Urinary bladder (tissue), 3 donors: ENCODE measurements at regions not wholly inside any gene's neighbourhood (a gene's known extent, or its start where the extent isn't known, plus 50 kb on each side); places are given as distances from the start of the nearest gene placed in this dataset.

Experiments
- DNase-seq: peaks from one replicate; pipeline ENCODE4 v3.0.0-alpha.2; 2015; ENCODE audit errors: extremely low spot score
- H3K27ac ChIP-seq: one replicate; pipeline ENCODE4 v1.5.1; 2013; ENCODE audit warnings: low read depth, mild to moderate bottlenecking, moderate library complexity
- H3K36me3 ChIP-seq: one replicate; pipeline ENCODE4 v1.6.1; 2013; ENCODE audit warnings: mild to moderate bottlenecking, moderate library complexity; ENCODE audit not compliant: insufficient read depth
- H3K4me1 ChIP-seq: one replicate; pipeline ENCODE4 v1.6.1; 2013; ENCODE audit warnings: mild to moderate bottlenecking, moderate library complexity; ENCODE audit not compliant: insufficient read depth
- H3K4me3 ChIP-seq: one replicate; pipeline ENCODE4 v1.5.1; 2013; ENCODE audit warnings: low read depth, low read length
- WGBS: extraction: QIAGEN DNeasy Blood & Tissue Kit; methylation state at CpG from one replicate; pipeline ENCODE4 v1.1.7; 2013; 5-methylcytosine and 5-hydroxymethylcytosine counted together
- donor health status: healthy with polysubstance abuse.
- donor health status: healthy.

DNA sequence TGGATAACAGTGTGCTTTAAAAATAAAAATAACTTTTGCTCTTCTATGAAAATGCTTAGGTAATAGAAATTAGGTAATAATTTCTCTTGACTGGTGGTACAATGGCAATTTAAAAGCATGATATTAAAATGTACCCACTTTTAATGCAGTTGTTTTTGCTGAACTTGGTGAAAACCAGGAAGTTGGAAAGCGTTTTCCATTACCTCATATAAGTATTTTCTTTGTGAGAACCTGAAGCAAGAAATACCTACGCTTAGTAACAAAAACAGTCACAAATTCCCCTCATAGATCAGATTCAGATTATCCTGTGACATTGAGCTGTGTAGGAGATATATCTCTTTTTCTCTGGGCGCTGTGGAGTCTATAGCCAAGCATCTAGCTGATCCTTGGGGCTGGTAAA is 689.0 kb upstream of the FZD8 start:
- DNase-seq = no peak
- Histone ChIP-seq H3K36me3 (no peaks in the 10 kb centered on the region), H3K4me3 (no peak overlapping the region), H3K27ac (no peak overlapping the region), H3K4me1 (no peaks in the 10 kb centered on the region)
- 91% methylated on average over 3 of the region's 3 CpGs for WGBS

DNA sequence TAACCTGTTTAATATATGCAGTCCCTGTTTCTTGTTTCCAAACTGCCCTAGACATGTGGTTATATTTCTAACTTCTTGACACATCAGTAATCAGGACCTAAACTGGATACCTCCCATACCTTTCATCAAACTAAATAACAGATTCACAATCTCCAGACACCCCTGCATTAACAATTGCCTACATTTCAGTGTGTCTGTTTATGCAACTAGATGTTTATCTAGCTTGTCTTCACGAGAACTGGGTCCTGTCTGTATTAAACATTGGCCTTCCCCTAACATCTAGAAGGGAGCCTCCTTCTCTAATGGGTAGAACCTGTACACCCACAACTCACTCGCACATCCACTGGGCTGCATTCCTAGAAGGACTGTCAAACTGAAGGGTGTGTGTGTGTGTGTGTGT is 683.7 kb upstream of the FZD8 start:
- Histone ChIP-seq H3K4me1 (no peaks in the 10 kb centered on the region), H3K36me3 (no peaks in the 10 kb centered on the region), H3K27ac (no peak overlapping the region), H3K4me3 (no peak overlapping the region)
- WGBS = 44% methylated on average over 2 of the region's 2 CpGs
- DNase-seq = no peak

DNA sequence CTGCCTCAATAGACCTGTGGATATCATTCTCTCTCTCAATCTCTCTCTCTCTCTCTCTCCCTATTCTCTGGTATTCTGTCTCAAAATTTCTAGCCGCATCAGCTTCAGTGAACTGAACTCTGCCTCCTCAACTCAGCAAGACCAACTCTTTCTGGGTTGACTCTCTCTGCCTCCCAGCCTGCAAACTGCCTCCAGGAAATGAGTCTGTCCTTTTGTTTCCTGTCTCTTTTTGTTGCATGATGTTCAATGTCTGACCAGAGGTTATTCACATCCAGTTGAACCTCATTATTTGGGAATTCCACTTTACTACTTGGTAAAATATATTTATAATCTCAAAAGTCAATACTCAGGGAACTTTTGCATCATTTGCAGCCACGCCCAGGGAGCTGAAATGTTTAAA is 682.7 kb upstream of the FZD8 start:
- no peaks in the 10 kb centered on the region for H3K4me1 ChIP-seq
- no peak overlapping the region for H3K4me3 ChIP-seq
- no peak overlapping the region for H3K27ac ChIP-seq
- no peak for DNase-seq
- no peaks in the 10 kb centered on the region for H3K36me3 ChIP-seq
- 90% methylated on average over 2 of the region's 2 CpGs for WGBS

DNA sequence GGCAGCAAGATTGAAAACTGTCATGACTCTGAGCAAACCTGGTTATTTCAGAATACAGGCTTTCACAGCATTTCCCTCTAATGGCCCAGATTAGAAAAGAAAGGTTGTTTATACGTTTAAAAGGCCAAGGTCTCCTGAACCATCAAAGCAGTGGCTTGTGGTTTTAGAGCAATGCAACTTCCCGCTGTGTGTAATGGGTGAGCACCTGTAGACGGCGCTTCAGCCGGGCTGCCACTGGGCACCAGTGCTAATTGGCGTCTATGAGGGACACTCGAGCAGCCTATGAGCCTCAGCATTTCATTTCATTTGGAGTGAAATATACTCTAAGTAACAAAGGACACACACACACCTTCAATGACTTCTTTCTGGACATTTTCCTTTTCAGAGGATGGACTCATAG is 671.0 kb upstream of the FZD8 start:
- Histone ChIP-seq H3K36me3 (no peaks in the 10 kb centered on the region), H3K4me3 (no peak overlapping the region), H3K4me1 (no peaks in the 10 kb centered on the region), H3K27ac (no peak overlapping the region)
- no peak for DNase-seq
- WGBS = 84% methylated on average over 7 of the region's 7 CpGs

DNA sequence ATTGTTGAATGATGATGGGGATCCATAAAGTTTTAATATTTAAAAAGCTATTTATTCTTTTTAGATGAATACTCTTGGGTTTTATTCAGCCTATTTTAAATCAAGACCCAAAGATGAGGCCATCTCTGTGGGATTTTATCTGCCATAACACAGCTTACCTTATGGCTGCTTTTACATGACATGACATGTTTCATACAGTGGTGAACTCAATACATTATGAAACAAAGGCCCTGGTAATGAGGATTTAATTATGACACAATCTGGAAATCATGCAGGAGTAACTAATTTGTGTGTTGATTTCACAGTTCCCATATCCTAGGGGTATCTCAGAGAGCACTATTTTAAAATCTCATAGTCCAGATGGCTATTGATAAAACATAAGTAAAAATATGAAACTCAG is 661.8 kb upstream of the FZD8 start:
- no peak overlapping the region for H3K27ac ChIP-seq
- no peaks in the 10 kb centered on the region for H3K4me1 ChIP-seq
- no peaks in the 10 kb centered on the region for H3K36me3 ChIP-seq
- H3K4me3 ChIP-seq = no peak overlapping the region
- DNase-seq = no peak

DNA sequence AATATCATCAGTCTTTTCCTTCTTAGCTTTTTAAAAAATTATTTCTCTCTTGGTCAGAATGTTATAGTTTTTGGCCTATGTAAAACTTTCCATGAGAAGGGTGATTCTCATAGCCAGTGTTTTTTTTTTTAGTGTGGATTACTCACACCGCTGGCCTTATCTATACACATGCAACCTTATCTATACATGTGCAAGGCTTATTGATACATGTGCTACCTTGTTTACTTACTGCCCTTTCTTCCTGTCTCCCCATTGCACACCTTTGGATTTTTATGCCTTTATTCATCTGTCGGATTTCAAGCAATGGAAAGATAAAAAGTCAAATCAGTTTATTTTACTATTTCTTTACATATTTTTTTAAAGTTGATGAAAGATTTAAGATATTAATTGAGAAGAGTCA is 660.0 kb upstream of the FZD8 start:
- Histone ChIP-seq H3K4me3 (no peak overlapping the region), H3K36me3 (no peaks in the 10 kb centered on the region), H3K4me1 (no peaks in the 10 kb centered on the region), H3K27ac (no peak overlapping the region)
- WGBS = 72% methylated on average over 2 of the region's 2 CpGs
- DNase-seq = no peak

DNA sequence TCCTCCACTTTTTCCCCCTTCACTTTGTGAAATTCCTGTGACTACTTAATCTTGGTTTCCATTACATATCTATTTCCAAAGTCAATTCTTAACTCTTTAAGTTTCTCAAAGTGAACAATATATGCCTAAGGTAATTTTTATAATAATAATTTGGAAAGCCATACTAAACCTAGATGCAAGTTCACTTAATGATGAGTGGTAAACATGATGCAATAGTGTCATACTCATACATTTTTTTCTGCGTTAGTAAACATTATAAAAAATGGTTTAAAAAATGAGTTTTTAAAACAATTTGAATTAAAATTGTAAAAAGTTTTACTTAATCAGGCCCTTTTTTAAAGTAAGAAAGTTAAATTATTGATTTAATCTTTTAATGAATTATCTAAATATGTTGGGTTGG is 659.4 kb upstream of the FZD8 start:
- Histone ChIP-seq H3K4me3 (no peak overlapping the region), H3K36me3 (no peaks in the 10 kb centered on the region), H3K27ac (no peak overlapping the region), H3K4me1 (no peaks in the 10 kb centered on the region)
- no peak for DNase-seq
- WGBS = 95% methylated on average over 1 of the region's 1 CpG

DNA sequence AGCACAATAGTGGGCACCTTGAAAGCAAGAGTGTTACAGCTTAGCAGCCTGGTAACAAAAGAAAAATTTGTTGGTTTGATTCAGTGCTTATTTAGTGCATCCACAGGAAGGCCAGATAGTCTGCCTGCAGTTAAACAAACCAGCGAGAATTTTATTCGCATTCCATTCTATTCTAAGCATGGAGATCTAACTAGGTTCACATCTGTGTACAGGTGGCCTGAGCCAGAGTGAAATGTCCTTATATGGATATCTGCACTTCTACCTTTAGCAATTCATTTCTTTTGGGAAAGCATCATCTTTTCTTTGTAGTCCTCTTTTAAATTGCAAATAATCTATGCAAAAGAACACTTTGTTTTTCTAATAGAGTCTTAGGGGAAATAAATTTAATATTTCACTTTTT is 659.0 kb upstream of the FZD8 start:
- DNase-seq = no peak
- WGBS = 69% methylated on average over 2 of the region's 2 CpGs
- no peaks in the 10 kb centered on the region for H3K4me1 ChIP-seq

DNA sequence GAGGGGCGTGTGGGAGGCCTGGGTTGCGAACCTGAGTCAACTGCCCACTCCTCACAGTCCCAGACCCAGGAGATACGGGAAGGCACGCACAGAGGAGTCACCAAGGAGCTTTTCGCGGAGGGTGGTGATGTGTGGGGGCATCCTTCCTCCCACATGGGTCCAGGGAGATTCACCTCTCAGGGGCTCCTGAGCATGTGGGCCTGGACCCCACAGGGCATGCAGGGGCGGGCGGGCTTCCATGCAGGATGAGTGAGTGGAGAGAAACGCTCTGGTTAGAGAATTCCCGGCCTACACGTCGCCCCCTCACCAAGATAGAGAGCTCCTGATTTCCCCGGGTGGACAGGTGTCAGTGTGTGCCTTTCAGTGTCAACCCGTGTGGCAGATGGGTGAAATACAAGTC is 641.7 kb upstream of the FZD8 start:
- no peaks in the 10 kb centered on the region for H3K36me3 ChIP-seq
- H3K4me1 ChIP-seq = no peaks in the 10 kb centered on the region
- 98% methylated on average over 14 of the region's 14 CpGs for WGBS

More for the DNA sequence above, 659.0 kb upstream of the FZD8 start:
- Histone ChIP-seq H3K36me3 (no peaks in the 10 kb centered on the region), H3K4me3 (no peak overlapping the region), H3K27ac (no peak overlapping the region)

DNA sequence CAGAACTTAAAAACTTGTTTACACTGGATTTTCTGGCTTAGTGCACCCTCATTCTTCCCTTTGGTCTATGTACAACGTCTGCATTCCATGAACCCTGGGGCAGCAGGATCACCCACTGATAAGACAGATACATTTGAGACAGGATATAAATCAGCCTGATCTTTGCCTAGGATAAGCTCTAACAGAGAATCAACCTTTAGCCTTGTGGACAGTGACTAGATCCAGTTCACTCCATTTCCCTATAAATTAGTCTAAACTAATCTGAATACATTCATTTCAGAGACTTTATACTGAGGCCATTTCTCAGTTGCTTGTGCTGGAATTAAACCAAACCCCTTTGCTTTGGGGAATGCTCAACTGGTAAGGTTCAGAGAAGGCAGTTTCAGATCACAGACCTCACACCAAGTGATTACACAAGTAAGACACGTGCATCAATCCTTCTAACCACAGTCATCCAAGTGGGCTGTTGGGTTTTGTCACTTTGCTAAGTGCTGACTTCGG is 639.8 kb upstream of the FZD8 start:
- no peak for DNase-seq
- Histone ChIP-seq H3K27ac (no peak overlapping the region), H3K4me1 (no peaks in the 10 kb centered on the region), H3K36me3 (no peaks in the 10 kb centered on the region), H3K4me3 (no peak overlapping the region)
- WGBS = 38% methylated on average over 3 of the region's 3 CpGs

More for the DNA sequence above, 641.7 kb upstream of the FZD8 start:
- no peak overlapping the region for H3K27ac ChIP-seq
- no peak for DNase-seq
- H3K4me3 ChIP-seq = no peak overlapping the region

DNA sequence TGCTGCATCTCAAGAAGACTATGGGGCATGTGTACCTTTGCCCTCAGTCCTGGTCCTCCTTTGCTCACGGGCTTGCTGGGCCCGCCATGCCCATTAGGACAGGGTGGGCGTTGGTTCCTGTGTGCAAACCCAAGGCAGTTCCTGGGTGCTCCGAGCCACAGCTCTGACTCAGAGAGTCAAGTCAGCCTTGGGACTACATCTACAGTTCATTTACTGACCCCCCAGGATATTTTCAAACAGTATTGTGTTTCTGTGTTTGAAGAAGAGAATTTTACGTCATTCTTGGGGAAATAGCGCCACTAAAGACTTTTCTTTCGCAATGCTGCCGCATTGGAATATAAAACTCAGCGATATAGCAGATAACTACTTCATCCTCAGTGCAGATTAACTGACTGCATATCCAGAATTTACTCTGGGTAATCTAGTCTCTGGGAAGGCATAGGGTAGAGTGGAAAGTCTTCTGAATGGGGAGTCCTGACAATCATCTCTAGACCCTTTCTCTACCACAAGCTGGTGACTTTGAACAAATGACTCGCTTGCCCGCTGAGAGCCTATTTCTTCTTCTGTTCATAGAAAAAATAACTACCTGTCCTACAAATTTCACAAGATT is 638.9 kb upstream of the FZD8 start:
- Histone ChIP-seq H3K27ac (no peak overlapping the region), H3K4me3 (no peak overlapping the region), H3K36me3 (no peaks in the 10 kb centered on the region), H3K4me1 (no peaks in the 10 kb centered on the region)
- no peak for DNase-seq
- WGBS = 97% methylated on average over 11 of the region's 11 CpGs

DNA sequence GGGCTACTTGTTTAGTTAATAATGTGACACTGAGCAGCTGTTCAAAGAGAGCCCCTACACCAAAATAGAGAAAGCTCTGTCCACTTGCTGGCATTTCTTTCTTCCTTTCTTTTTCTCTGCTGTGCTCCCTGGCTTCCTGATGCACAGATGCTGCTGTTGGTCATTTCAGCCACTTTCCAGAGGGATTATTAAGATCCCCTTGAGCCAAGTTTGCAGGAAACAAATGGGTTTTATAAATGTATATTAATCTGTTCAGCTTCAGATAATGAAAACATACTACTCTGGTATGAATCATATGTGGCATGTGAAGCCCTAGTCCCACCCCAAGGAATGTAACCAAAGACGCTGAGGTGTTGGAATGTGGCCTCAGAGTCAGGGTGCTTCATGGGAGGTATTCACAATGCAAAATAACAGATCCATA is 638.2 kb upstream of the FZD8 start:
- no peaks in the 10 kb centered on the region for H3K4me1 ChIP-seq
- DNase-seq = no peak
- no peaks in the 10 kb centered on the region for H3K36me3 ChIP-seq
- no peak overlapping the region for H3K4me3 ChIP-seq
- H3K27ac ChIP-seq = no peak overlapping the region
- whole genome bisulfite sequencing = 38% methylated on average over 1 of the region's 1 CpG

DNA sequence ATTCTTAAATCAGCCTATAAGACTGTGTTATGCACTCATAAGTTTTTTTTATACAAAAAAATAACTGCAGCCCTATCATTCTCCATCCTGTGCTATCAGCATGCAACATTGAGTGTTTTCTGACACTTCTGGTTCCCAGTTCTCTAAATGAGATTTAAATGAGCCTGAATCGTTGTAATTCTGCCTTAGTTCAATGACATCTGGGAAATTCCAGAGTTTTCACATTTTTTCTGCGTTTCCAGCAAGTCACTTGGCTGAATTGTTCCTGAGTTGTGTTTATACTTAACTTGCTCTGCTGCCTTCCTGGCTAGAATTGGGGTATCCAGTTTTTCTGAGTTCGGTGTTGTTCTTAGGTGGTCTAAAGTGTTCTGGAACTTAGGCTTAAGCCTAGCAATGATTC is 636.1 kb upstream of the FZD8 start:
- 51% methylated on average over 3 of the region's 3 CpGs for WGBS
- H3K4me3 ChIP-seq = no peak overlapping the region
- H3K27ac ChIP-seq = no peak overlapping the region
- no peaks in the 10 kb centered on the region for H3K4me1 ChIP-seq
- DNase-seq = no peak
- no peaks in the 10 kb centered on the region for H3K36me3 ChIP-seq

DNA sequence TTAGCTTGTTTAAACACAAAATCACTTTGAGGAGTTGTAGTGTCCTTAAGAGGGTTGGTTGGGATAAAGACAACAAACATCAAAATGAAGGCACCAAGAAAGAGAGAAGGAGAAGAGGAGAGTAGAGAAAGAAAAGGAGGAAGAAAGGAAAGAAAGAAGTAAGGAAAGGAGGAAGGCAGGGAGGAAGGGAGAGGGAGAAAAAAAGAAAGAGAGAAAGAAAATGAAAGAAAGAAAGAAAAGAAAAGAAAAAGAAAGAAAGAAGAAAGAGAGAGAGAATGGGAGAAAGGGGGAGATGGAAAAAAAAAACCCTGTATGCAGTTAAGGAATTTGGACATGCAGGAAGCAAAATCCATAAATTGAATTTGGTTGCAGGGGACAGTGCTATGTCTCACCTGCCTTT is 635.4 kb upstream of the FZD8 start:
- Histone ChIP-seq H3K4me1 (no peaks in the 10 kb centered on the region), H3K4me3 (no peak overlapping the region), H3K27ac (no peak overlapping the region), H3K36me3 (no peaks in the 10 kb centered on the region)
- DNase-seq = no peak
